ENCODE measurements at regions not wholly inside any gene's neighbourhood (a gene's known extent, or its start where the extent isn't known, plus 50 kb on each side); places are given as distances from the start of the nearest gene placed in this dataset.

DNA sequence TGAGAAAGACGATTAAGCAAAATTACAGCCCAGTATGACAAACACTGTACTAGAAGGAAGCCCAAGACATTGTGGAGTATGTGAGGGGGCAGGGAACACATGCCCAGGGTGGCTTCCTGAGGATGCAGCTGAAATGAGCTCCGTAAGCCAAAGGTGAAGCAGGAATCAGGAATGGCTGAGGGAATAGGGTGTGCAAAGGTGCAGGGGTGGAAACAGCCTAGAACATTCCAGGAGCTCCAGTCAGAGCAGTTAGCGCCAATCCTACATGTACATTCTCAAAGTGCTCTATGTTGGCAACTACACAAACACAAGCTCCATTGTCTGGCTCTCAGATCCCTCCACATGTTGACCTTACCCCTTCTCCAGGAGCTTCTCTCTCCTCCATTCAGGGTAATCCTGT, 257.9 kb downstream of the MAN2A1 start:
- no peak overlapping the region; the same call in 1 of the 2 replicates for H3K27ac Mint-ChIP-seq
- H3K27ac ChIP-seq (ENCODE audit: low read depth) = no peak overlapping the region
- peaks cover 2% of the 10 kb centered on the region for H3K27me3 Mint-ChIP-seq (ENCODE audit: insufficient read depth, low read depth, poor library complexity)
- no peaks in the 10 kb centered on the region for H3F3A ChIP-seq (replicated peaks; ENCODE audit: low read depth)
- H4K20me1 ChIP-seq (replicated peaks; ENCODE audit: insufficient read depth) = no peaks in the 10 kb centered on the region
- H3K9me2 ChIP-seq (ENCODE audit: insufficient read depth) = no peaks in the 10 kb centered on the region; the same call in 1 of the 2 replicates
- no peaks in the 10 kb centered on the region for H3K79me2 ChIP-seq (replicated peaks; ENCODE audit: insufficient read depth)
- H3K4me3 ChIP-seq = no peak overlapping the region
- H3K36me3 ChIP-seq (ENCODE audit: insufficient read depth) = no peaks in the 10 kb centered on the region
- no peaks in the 10 kb centered on the region for H3K36me3 Mint-ChIP-seq (ENCODE audit: low read depth)
- no peaks in the 10 kb centered on the region for H3K9me3 Mint-ChIP-seq
- no peak overlapping the region for H2AFZ ChIP-seq
- ATAC-seq (no peak), DNase-seq (ENCODE audit: low spot score) (no peak)
- H3K4me3 Mint-ChIP-seq = no peak overlapping the region
- 0 out of 2 replicates have a peak, but pooled peaks cover 4% of the 10 kb centered on the region for H3K4me1 ChIP-seq (ENCODE audit: insufficient read depth)
- H3K4me2 ChIP-seq = no peak overlapping the region
- no peaks in the 10 kb centered on the region for H3K27me3 ChIP-seq (ENCODE audit: insufficient read depth)
- TF ChIP-seq CTCF (conservative IDR thresholded peaks at IDR 0.05; ENCODE audit: low read depth in 2 of 2) (no peak), JUNB (IDR thresholded peaks at IDR 0.05; ENCODE audit: unreplicated experiment) (no peak), ZNF114 (CRISPR knock-in tag; IDR thresholded peaks at IDR 0.05) (no peak)
- peaks cover 6% of the 10 kb centered on the region; the same call in 2 of the 3 replicates for H3K4me1 Mint-ChIP-seq

DNA sequence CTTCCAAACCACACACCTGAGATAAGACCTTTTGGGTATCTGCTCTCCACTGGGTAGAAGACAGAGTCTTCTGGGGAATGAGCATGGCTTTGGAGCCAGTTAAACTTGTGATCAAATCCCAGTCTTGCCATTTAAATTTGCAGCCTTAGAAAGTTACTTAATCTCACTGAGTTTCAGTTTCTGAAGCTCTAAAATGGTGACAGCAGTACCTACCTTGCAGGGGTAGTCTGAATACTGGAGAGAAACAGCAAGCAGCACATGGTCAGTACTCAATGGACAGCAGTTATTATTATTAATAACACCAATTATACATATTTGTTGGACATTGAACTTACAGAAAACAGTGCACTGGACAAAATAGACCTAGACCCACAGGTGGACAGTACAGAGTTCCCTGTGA, 260.9 kb downstream of the MAN2A1 start:
- Histone ChIP-seq H3F3A (replicated peaks; ENCODE audit: low read depth) (no peaks in the 10 kb centered on the region), H3K9me2 (ENCODE audit: insufficient read depth) (no peaks in the 10 kb centered on the region; the same call in 1 of the 2 replicates), H3K36me3 (ENCODE audit: insufficient read depth) (no peaks in the 10 kb centered on the region), H3K4me1 (ENCODE audit: insufficient read depth) (no peaks in the 10 kb centered on the region), H4K20me1 (replicated peaks; ENCODE audit: insufficient read depth) (no peaks in the 10 kb centered on the region), H3K27me3 (ENCODE audit: insufficient read depth) (no peaks in the 10 kb centered on the region), H3K27ac (ENCODE audit: low read depth) (no peak overlapping the region), H3K4me3 (no peak overlapping the region), H3K79me2 (replicated peaks; ENCODE audit: insufficient read depth) (no peaks in the 10 kb centered on the region), H2AFZ (no peak overlapping the region), H3K4me2 (no peak overlapping the region)
- Mint-ChIP-seq H3K27me3 (ENCODE audit: insufficient read depth, low read depth, poor library complexity) (peaks cover 2% of the 10 kb centered on the region), H3K36me3 (ENCODE audit: low read depth) (no peaks in the 10 kb centered on the region), H3K4me3 (no peak overlapping the region), H3K4me1 (no peaks in the 10 kb centered on the region), H3K27ac (no peak overlapping the region), H3K9me3 (no peaks in the 10 kb centered on the region)
- DNase-seq (ENCODE audit: low spot score) (no peak), ATAC-seq (no peak)
- TF ChIP-seq, protein P1, sequence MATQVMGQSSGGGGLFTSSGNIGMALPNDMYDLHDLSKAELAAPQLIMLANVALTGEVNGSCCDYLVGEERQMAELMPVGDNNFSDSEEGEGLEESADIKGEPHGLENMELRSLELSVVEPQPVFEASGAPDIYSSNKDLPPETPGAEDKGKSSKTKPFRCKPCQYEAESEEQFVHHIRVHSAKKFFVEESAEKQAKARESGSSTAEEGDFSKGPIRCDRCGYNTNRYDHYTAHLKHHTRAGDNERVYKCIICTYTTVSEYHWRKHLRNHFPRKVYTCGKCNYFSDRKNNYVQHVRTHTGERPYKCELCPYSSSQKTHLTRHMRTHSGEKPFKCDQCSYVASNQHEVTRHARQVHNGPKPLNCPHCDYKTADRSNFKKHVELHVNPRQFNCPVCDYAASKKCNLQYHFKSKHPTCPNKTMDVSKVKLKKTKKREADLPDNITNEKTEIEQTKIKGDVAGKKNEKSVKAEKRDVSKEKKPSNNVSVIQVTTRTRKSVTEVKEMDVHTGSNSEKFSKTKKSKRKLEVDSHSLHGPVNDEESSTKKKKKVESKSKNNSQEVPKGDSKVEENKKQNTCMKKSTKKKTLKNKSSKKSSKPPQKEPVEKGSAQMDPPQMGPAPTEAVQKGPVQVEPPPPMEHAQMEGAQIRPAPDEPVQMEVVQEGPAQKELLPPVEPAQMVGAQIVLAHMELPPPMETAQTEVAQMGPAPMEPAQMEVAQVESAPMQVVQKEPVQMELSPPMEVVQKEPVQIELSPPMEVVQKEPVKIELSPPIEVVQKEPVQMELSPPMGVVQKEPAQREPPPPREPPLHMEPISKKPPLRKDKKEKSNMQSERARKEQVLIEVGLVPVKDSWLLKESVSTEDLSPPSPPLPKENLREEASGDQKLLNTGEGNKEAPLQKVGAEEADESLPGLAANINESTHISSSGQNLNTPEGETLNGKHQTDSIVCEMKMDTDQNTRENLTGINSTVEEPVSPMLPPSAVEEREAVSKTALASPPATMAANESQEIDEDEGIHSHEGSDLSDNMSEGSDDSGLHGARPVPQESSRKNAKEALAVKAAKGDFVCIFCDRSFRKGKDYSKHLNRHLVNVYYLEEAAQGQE (IDR thresholded peaks at IDR 0.05; ENCODE audit: unreplicated experiment) = no peak
- TF ChIP-seq NANOG (IDR thresholded peaks at IDR 0.05; ENCODE audit: borderline replicate concordance) = no peak
- no peak for TF ChIP-seq POLR2AphosphoS5 (IDR thresholded peaks at IDR 0.05; ENCODE audit: low read depth)
- TF ChIP-seq CTCF (conservative IDR thresholded peaks at IDR 0.05; ENCODE audit: low read depth in 2 of 2) = no peak

Data from GM23338 (cell line).